H9 (cell line): ENCODE measurements at regions not wholly inside any gene's neighbourhood (a gene's known extent, or its start where the extent isn't known, plus 50 kb on each side); places are given as distances from the start of the nearest gene placed in this dataset.

Experiments used
- DNase-seq: peaks from one replicate; pipeline ENCODE4 v3.0.0-alpha.2; 2017
- H2AFZ ChIP-seq: one replicate; pipeline ENCODE4 v1.6.1; 2013; ENCODE audit warnings: mild to moderate bottlenecking, low read length, control low read depth, moderate library complexity
- H2AK5ac ChIP-seq: 2 replicates; pipeline ENCODE4 v1.6.1; 2013; ENCODE audit warnings: low read length, control low read depth, mixed read lengths; ENCODE audit not compliant: insufficient read length
- H2BK120ac ChIP-seq: one replicate; pipeline ENCODE4 v1.6.1; 2013; ENCODE audit warnings: low read depth, mild to moderate bottlenecking, low read length, control low read depth, inconsistent platforms; ENCODE audit not compliant: poor library complexity, severe bottlenecking
- H2BK12ac ChIP-seq: 2 replicates; pipeline ENCODE4 v1.6.1; 2013; ENCODE audit warnings: low read length, control low read depth, mixed read lengths, low read depth; ENCODE audit not compliant: insufficient read length
- H2BK15ac ChIP-seq: 2 replicates; pipeline ENCODE4 v1.6.1; 2013; ENCODE audit warnings: low read depth, low read length, control low read depth
- H2BK20ac ChIP-seq: one replicate; pipeline ENCODE4 v1.6.1; 2013; ENCODE audit warnings: low read depth, mild to moderate bottlenecking, low read length, control low read depth, inconsistent platforms; ENCODE audit not compliant: poor library complexity, severe bottlenecking
- H2BK5ac ChIP-seq: 2 replicates; pipeline ENCODE4 v1.6.1; 2013; ENCODE audit warnings: low read length, control low read depth, mixed read lengths; ENCODE audit not compliant: insufficient read length
- H3K14ac ChIP-seq: 2 replicates; pipeline ENCODE4 v1.6.1; 2013; ENCODE audit warnings: low read length, control low read depth; ENCODE audit not compliant: insufficient read depth
- H3K18ac ChIP-seq: 2 replicates; pipeline ENCODE4 v1.6.1; 2013; ENCODE audit warnings: low read depth, mild to moderate bottlenecking, mixed read lengths, low read length, control low read depth; ENCODE audit not compliant: insufficient read length
- H3K23ac ChIP-seq: 2 replicates; pipeline ENCODE4 v1.6.1; 2013; ENCODE audit warnings: low read length, control low read depth, mixed read lengths, low read depth; ENCODE audit not compliant: insufficient read length
- H3K23me2 ChIP-seq: 2 replicates; pipeline ENCODE4 v1.6.1; 2013; ENCODE audit warnings: low read depth, mild to moderate bottlenecking, mixed read lengths, low read length, control low read depth; ENCODE audit not compliant: insufficient read length, poor library complexity, severe bottlenecking
- H3K27ac ChIP-seq: 2 replicates; pipeline ENCODE4 v1.5.1; 2013; ENCODE audit warnings: low read length, control low read depth, mixed read lengths, low read depth; ENCODE audit not compliant: insufficient read length
- H3K27me3 ChIP-seq: 2 replicates; pipeline ENCODE4 v1.6.1; 2013; ENCODE audit warnings: low read length, control low read depth, inconsistent platforms; ENCODE audit not compliant: insufficient read depth
- H3K4ac ChIP-seq: 2 replicates; pipeline ENCODE4 v1.6.1; 2013; ENCODE audit warnings: low read depth, mild to moderate bottlenecking, control low read depth, inconsistent platforms, low read length, moderate library complexity
- H3K4me1 ChIP-seq: 2 replicates; pipeline ENCODE4 v1.6.1; 2013; ENCODE audit warnings: low read length, control low read depth, inconsistent platforms; ENCODE audit not compliant: insufficient read depth
- H3K4me2 ChIP-seq: 2 replicates; pipeline ENCODE4 v1.6.1; 2013; ENCODE audit warnings: low read length, control low read depth, mixed read lengths; ENCODE audit not compliant: insufficient read length, insufficient read depth
- H3K56ac ChIP-seq: 2 replicates; pipeline ENCODE4 v1.6.1; 2013; ENCODE audit warnings: low read depth, mild to moderate bottlenecking, mixed read lengths, low read length, control low read depth; ENCODE audit not compliant: insufficient read length
- H3K79me1 ChIP-seq: 2 replicates; pipeline ENCODE4 v1.6.1; 2013; ENCODE audit warnings: low read depth, mild to moderate bottlenecking, moderate library complexity, low read length, control low read depth, inconsistent platforms; ENCODE audit not compliant: insufficient read depth, poor library complexity, severe bottlenecking
- H3K79me2 ChIP-seq: 2 replicates; pipeline ENCODE4 v1.6.1; 2013; ENCODE audit warnings: low read length, control low read depth, inconsistent platforms; ENCODE audit not compliant: insufficient read depth
- H3K9ac ChIP-seq: 2 replicates; pipeline ENCODE4 v1.6.1; 2013; ENCODE audit warnings: low read length, control low read depth, mixed read lengths; ENCODE audit not compliant: insufficient read length; ENCODE audit errors: extremely low read depth
- H3K9me3 ChIP-seq: one replicate; pipeline ENCODE4 v1.6.1; 2013; ENCODE audit warnings: low read depth, low read length, inconsistent platforms; ENCODE audit not compliant: control insufficient read depth
- H3T11ph ChIP-seq: one replicate; pipeline ENCODE4 v1.6.1; 2013; ENCODE audit warnings: mild to moderate bottlenecking, low read length, control low read depth, inconsistent platforms
- H4K20me1 ChIP-seq: one replicate; pipeline ENCODE4 v1.6.1; 2013; ENCODE audit not compliant: control insufficient read depth, insufficient read length, insufficient read depth
- H4K5ac ChIP-seq: 2 replicates; pipeline ENCODE4 v1.6.1; 2013; ENCODE audit warnings: low read depth, mild to moderate bottlenecking, mixed read lengths, low read length, control low read depth; ENCODE audit not compliant: insufficient read length
- H4K8ac ChIP-seq: replicated peaks from 2 replicates; pipeline ENCODE4 v1.6.1; 2013; ENCODE audit warnings: low read length, control low read depth, mixed read lengths, low read depth; ENCODE audit not compliant: insufficient read length
- H4K91ac ChIP-seq: 2 replicates; pipeline ENCODE4 v1.6.1; 2013; ENCODE audit warnings: low read depth, mild to moderate bottlenecking, moderate library complexity, mixed read lengths, low read length, control low read depth; ENCODE audit not compliant: insufficient read length
- H3K27ac Mint-ChIP-seq, 3 experiments: 2 replicates in 2 of 3; 3 replicates in 1 of 3; pipeline ENCODE4 v1.8.0; 2020 to 2021; ENCODE audit warnings: mixed read lengths in 3 of 3, mild to moderate bottlenecking in 1 of 3, moderate library complexity in 1 of 3
- H3K27me3 Mint-ChIP-seq: 2 replicates; pipeline ENCODE4 v1.8.0; 2021; ENCODE audit warnings: low read depth, mild to moderate bottlenecking, moderate library complexity, mixed read lengths
- H3K36me3 Mint-ChIP-seq, 3 experiments: 2 replicates in 2 of 3; 3 replicates in 1 of 3; pipeline ENCODE4 v1.8.0; 2020 to 2021; ENCODE audit warnings: low read depth in 3 of 3, mixed read lengths in 3 of 3; ENCODE audit not compliant: insufficient read depth in 1 of 3
- H3K4me1 Mint-ChIP-seq, 2 experiments: 2 replicates each; pipeline ENCODE4 v1.8.0; 2020; ENCODE audit warnings: mixed read lengths in 2 of 2
- H3K4me3 Mint-ChIP-seq, 2 experiments: 2 replicates in 1 of 2; 3 replicates in 1 of 2; pipeline ENCODE4 v1.8.0; 2020 to 2021; ENCODE audit warnings: mild to moderate bottlenecking in 2 of 2, mixed read lengths in 2 of 2, moderate library complexity in 1 of 2
- H3K9me3 Mint-ChIP-seq, 2 experiments: 2 replicates in 1 of 2; 3 replicates in 1 of 2; pipeline ENCODE4 v1.8.0; 2020; ENCODE audit warnings: mild to moderate bottlenecking in 2 of 2, mixed read lengths in 2 of 2, moderate library complexity in 1 of 2
- CTCF ChIP-seq: fragments of 200-600 bp; sonication (generic); conservative IDR thresholded peaks from 3 replicates; pipeline ENCODE4 v1.8.0; 2021; ENCODE audit warnings: antibody characterized with exemption, mild to moderate bottlenecking
- WGBS: extraction: QIAGEN DNeasy Blood & Tissue Kit; methylation state at CpG from one replicate; pipeline ENCODE4 v1.1.7; 2013; ENCODE audit warnings: missing lambda C conversion rate, low lambda C conversion rate, mixed read lengths; ENCODE audit not compliant: insufficient read length; ENCODE audit errors: extremely low coverage; 5-methylcytosine and 5-hydroxymethylcytosine counted together

- H3K79me1 ChIP-seq = no peaks in the 10 kb centered on the region
- no peak overlapping the region for H2BK120ac ChIP-seq
- H4K5ac ChIP-seq = no peak overlapping the region
- no peaks in the 10 kb centered on the region for H3K27me3 ChIP-seq
- no peaks in the 10 kb centered on the region for H3K23me2 ChIP-seq
- H3K4ac ChIP-seq = no peak overlapping the region
- no peak overlapping the region for H3K14ac ChIP-seq
- no peaks in the 10 kb centered on the region for H3K79me2 ChIP-seq
- Mint-ChIP-seq H3K4me3 (no peak overlapping the region), H3K27ac (no peak overlapping the region), H3K4me1 (no peaks in the 10 kb centered on the region), H3K36me3 (no peaks in the 10 kb centered on the region), H3K9me3 (no peaks in the 10 kb centered on the region), H3K27me3 (no peaks in the 10 kb centered on the region)
- H2BK15ac ChIP-seq = no peak overlapping the region
- no CpG with 5 or more reads among the region's 7 CpGs for WGBS
- no peaks in the 10 kb centered on the region for H3K9me3 ChIP-seq
- no peak overlapping the region for H4K8ac ChIP-seq
- no peak for TF ChIP-seq CTCF
- no peak overlapping the region for H2AK5ac ChIP-seq
- H2BK5ac ChIP-seq = no peak overlapping the region
- no peak overlapping the region for H3K4me2 ChIP-seq
- H4K91ac ChIP-seq = no peak overlapping the region
- no peak overlapping the region for H3K9ac ChIP-seq
- no peak overlapping the region for H3K23ac ChIP-seq
- no peak overlapping the region for H2BK20ac ChIP-seq
- H3K18ac ChIP-seq = no peak overlapping the region
- no peaks in the 10 kb centered on the region for H4K20me1 ChIP-seq
- no peaks in the 10 kb centered on the region for H3K4me1 ChIP-seq
- H2AFZ ChIP-seq = no peak overlapping the region
- no peak overlapping the region for H3K56ac ChIP-seq
- no peak overlapping the region for H2BK12ac ChIP-seq
- no peak overlapping the region for H3T11ph ChIP-seq
- H3K27ac ChIP-seq = no peak overlapping the region
- no peak for DNase-seq
Observed at GRCh38 chr7:125643302-125643701, 713.7 kb upstream of the POT1 start.
